HG02981 (cell line): ENCODE measurements at regions not wholly inside any gene's neighbourhood (a gene's known extent, or its start where the extent isn't known, plus 50 kb on each side); places are given as distances from the start of the nearest gene placed in this dataset.

Experiments
- ATAC-seq: cut with Tn5 transposase; IDR thresholded peaks from one replicate; pipeline ENCODE4 v1.9.1; 2021; ENCODE audit warnings: mild to moderate bottlenecking, moderate library complexity; ENCODE audit not compliant: unreplicated experiment

GRCh38 chr13:44171156-44171555 is 202.5 kb upstream of the SERP2 start:
- ATAC-seq = no peak

- no peak for ATAC-seq
Observed at GRCh38 chr13:44171861-44172260, 201.8 kb upstream of the SERP2 start.

GRCh38 chr13:44172281-44172810 is 201.3 kb upstream of the SERP2 start:
- ATAC-seq = no peak

DNA sequence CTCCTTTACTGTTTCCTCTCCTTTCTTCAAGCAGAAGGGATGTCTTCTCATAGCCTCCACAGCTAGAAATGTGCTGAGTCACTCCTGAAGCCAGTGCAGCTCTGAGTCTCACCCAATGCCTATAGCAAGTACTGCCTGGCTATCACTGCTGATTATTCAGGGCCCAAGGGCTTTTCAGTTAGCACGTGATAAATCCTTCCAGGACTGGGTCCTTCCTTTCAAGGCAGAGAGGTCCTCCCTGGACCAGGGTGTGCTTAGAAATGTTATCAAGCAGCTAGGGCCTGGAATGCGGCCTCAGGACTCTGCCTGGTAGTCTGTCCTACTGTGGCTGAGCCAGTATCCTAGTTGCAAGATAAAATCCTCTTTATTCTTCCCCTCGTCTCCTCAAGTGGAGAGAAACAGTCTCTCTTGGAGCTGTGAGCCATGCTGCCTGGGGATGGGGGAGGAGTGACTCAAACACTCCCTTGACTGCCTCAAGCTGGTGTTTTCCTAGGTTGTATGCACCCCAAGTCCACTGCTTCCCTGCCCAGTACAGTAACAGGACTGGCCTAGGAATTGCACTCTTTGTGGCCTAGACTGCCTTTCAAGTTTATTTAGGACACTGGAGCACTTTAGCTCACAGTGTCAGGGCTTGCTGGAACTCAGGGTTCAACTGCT is 198.7 kb upstream of the SERP2 start:
- no peak for ATAC-seq

- no peak for ATAC-seq
Observed at GRCh38 chr13:44176173-44176572, 197.5 kb upstream of the SERP2 start.

- ATAC-seq = no peak
Observed at GRCh38 chr13:44180876-44181536, 192.6 kb upstream of the SERP2 start.

DNA sequence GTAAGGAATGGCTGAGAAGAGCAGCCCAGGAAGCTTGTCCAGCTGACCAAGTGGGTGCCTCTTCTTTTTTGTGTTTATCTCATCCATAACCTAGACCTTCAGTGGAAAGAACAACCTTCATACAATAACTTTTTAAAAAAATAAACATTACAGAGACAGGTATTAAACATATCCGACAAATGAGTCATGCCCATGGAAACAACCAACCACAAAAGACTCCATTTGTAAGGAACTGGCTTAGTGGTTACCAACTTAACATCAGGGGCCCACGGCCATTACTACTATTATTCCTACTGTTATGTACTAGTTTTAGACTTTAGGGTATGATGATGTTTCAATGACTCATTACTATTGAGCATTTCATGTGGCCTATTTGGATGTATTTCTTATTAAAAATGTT is 191.7 kb upstream of the SERP2 start:
- ATAC-seq = no peak

DNA sequence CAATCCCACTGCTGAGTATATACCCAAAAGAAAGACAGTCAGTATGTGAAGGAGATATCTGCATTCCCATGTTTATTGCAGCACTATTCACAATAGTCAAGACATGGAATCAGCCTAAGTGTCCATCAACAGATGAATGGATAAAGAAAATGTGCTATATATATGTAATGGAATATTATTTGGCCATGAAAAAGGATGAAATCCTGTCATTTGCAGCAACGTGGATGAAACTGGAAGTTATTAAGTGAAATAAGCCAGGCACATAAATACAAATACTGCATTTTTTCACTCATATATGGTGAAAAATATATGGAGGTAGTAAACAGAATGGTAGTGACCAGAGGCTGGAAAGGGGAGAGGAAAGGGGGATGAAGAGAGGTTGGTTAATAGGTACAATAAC is 188.9 kb upstream of the SERP2 start:
- no peak for ATAC-seq

GRCh38 chr13:44188257-44188656 is 185.4 kb upstream of the SERP2 start:
- ATAC-seq = no peak

DNA sequence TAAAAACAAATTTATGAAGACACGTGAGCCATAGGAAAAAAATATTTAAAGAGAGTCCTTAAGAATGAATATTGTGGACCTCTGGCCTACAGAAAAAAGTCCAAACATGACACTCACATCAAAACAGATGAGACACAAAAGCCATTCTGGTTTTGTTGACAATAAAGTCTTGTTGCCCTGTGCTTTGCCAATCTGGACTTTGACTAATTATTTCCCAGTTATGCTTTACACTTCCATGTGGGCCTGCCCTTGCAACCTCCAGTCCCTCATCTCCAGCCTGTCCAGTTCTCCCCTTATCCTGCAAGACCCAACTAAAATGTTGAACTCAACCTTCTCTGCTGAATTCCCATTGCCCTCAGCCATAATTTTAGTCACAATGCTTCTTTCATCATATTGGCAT is 184.5 kb upstream of the SERP2 start:
- ATAC-seq = no peak

DNA sequence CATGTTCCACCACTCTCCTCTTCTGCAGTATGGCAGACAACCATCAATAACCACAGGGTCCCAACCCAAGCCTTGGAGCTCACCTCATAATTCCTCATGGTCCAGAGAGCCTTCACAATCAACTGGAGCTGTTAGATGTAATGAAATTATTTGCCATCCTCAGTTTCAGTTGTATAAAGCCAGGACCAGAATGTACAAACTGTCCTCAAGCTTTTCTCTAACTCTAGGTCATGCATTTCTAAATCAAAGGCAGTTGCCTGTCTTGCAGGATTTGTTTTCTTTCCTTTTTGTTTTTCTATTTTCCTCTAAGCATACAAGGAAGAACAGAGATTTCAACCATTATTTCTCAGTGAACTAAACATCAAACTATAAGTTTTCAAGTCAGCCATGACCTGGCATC is 182.5 kb upstream of the SERP2 start:
- no peak for ATAC-seq

DNA sequence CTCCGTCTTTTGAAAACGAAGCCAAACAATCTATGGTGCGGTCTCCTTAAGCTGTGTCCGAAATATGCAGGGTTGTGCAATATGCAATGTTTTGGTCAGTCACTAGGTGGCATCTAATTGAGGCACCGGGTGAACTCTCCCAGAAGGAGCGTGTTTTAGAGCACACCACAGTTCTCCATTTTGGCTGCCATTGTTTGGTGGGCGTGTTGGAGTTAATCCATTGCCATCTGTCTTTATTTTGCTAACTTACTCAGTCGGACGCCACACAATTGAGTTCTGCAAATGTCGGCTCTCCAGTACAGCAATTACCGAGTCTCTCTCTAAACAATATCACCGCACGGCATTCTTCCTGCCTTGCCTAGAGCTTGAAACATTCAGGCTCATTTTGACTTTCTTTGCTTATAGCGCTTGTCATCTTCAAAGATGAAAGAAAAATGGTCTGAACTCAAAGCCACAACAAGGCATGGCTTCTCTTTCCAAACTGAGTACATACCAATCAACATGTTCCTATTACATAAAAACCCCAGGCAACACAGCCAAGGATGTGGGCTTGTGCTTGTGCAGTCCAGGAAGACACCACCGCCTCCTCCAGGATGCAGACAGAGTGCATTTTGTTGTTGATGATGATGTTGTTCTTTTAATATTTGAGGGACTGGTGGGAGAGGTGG is 182.0 kb upstream of the SERP2 start:
- ATAC-seq = no peak

DNA sequence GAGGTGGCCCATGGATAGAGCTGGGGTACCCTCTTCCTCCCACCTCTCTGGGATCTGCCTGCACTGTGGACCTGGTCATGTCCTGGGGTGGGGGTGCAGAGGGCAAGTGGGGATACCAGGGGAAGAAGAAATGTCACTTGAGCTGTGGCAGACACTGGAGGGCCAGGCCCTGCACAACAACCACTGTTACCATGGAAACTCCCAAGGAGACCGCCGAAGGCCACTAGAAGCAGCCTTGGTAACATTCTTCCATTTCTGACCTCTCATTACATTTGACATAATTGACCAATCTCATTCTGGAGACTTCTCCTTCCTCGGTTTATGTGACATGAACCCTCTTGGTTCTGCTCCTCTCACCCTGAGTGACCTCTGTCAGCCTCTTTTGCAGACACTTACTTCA is 179.9 kb upstream of the SERP2 start:
- no peak for ATAC-seq

DNA sequence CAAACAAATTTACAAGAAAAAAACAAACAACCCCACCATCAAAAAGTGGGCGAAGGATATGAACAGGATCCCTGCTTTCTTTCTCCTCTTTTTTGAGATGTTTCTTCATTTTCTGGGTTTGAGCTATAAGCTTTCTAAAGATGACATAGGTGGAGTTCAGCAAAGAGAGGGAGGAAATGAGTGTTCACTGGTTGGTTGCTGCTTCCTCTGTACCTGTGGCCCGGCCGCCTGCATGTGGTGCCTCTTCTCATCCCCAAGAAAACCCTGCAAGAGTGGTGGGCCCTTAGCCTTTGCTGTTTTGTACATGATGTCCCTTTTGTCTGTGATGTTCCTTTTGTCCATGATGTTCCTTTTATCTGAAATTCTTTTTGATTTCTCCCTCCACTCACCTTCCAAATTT is 178.4 kb upstream of the SERP2 start:
- no peak for ATAC-seq

- ATAC-seq = no peak
Observed at GRCh38 chr13:44196196-44196751, 177.3 kb upstream of the SERP2 start.

GRCh38 chr13:44197791-44198770 is 175.5 kb upstream of the SERP2 start:
- peak; percentile 79 for ATAC-seq

GRCh38 chr13:44198826-44199225 is 174.8 kb upstream of the SERP2 start:
- ATAC-seq = no peak

DNA sequence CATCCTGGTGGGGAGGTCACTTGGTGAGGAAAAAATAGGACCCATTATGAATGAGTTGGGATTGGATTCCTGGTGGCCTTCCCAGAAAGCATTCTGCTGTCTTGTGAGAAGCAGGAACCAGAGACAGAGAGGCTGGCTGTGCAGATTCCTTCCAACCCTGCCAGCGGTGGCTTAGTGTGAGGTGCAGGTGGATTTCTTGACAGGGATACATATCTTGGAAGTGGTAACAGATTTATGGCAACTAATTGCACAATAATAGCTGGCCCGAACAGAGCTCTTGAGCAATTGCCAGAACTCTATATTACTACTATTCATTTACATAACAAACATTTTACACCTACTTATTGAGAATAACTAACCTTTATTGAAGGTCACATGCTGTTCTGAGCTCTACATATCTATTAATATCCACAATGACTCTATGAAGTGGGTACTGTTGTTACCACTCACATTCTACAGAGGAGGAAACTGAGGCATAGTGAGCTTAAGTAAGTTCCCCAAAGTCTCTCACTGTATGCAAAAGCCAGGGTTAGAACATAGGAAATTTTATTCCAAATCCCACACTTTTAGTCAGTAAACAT is 173.9 kb upstream of the SERP2 start:
- ATAC-seq = no peak

- no peak for ATAC-seq
Observed at GRCh38 chr13:44206434-44206833, 167.2 kb upstream of the SERP2 start.

GRCh38 chr13:44207476-44207875 is 166.1 kb upstream of the SERP2 start:
- no peak for ATAC-seq
